GM12892 (cell line): ENCODE measurements at regions not wholly inside any gene's neighbourhood (a gene's known extent, or its start where the extent isn't known, plus 50 kb on each side); places are given as distances from the start of the nearest gene placed in this dataset.

Experiments used
- POLR2A ChIP-seq: IDR thresholded peaks from 2 replicates; pipeline ENCODE4 v1.6.1; 2011; ENCODE audit warnings: low read depth, low read length, control low read depth
- POLR2AphosphoS5 ChIP-seq: IDR thresholded peaks from 2 replicates; pipeline ENCODE4 v1.6.1; 2011; ENCODE audit warnings: low read depth, low read length, control low read depth
- TAF1 ChIP-seq: IDR thresholded peaks from 2 replicates; pipeline ENCODE4 v1.6.1; 2011; ENCODE audit warnings: low read depth, mild to moderate bottlenecking, control low read depth, low read length, borderline replicate concordance

- TF ChIP-seq POLR2AphosphoS5 = no peak
- no peak for TF ChIP-seq POLR2A
- TF ChIP-seq TAF1 = no peak
These were observed 876.5 kb downstream of the RAPGEF2 start for GRCh38 chr4:159979351-159979750.
